Pancreas (tissue), 10 donors: ENCODE measurements at regions not wholly inside any gene's neighbourhood (a gene's known extent, or its start where the extent isn't known, plus 50 kb on each side); places are given as distances from the start of the nearest gene placed in this dataset.

Source experiments
- ATAC-seq, 4 donors: fragments of 200-7000 bp; cut with Tn5 transposase; one replicate each; pipeline versions ENCODE4 v1.8.0 to v1.9.1; 2020; ENCODE audit warnings: mild to moderate bottlenecking in 4 of 4, moderate library complexity in 4 of 4
- DNase-seq, 6 donors: peaks; one replicate each; pipeline ENCODE4 v3.0.0-alpha.2; 2020
- FAIRE-seq: peaks from 2 replicates; lab custom pipeline; 2012; peaks lifted over from hg19 to GRCh38; lab: Jason Lieb, UNC
- H3K27ac ChIP-seq, 4 donors: fragments of 200-600 bp; sonication (generic); 1 replicate in 3 of 4; 2 replicates in 1 of 4; pipeline versions ENCODE4 v1.5.0 to v1.8.0; 2020
- H3K27me3 ChIP-seq, 4 donors: fragments of 200-600 bp; one replicate each; pipeline ENCODE4 v1.8.0; 2021
- H3K36me3 ChIP-seq, 3 donors: fragments of 200-600 bp; sonication (generic) in 1 of 3; one replicate each; pipeline versions ENCODE4 v1.5.0 to v1.8.0; 2020 to 2021
- H3K4me1 ChIP-seq, 3 donors: fragments of 200-600 bp; one replicate each; pipeline ENCODE4 v1.8.0; 2021
- H3K4me3 ChIP-seq, 4 donors: fragments of 200-600 bp; sonication (generic) in 2 of 4; one replicate each; pipeline versions ENCODE4 v1.5.0 to v1.8.0; 2020 to 2021
- H3K9me3 ChIP-seq, 4 donors: fragments of 200-600 bp; one replicate each; pipeline ENCODE4 v1.8.0; 2021
- CTCF ChIP-seq, 4 donors: fragments of 200-600 bp; sonication (generic) in 3 of 4; IDR thresholded peaks; one replicate each; pipeline versions ENCODE4 v1.5.0 to v1.8.0; 2021; ENCODE audit warnings: antibody characterized with exemption in 4 of 4
- WGBS, 2 donors: extraction: QIAGEN DNeasy Blood & Tissue Kit; methylation state at CpG; one replicate each; pipeline ENCODE4 v1.1.7; 2013; 5-methylcytosine and 5-hydroxymethylcytosine counted together
- intact Hi-C, 3 donors: fragments of 100-400 bp; cut with DNase I; formaldehyde crosslinking; loops; one replicate each; pipeline versions ENCODE4 v1.11.1 to v1.14.2; 2022
- donor health status: healthy with polysubstance abuse.
- donor health status: DM: no; HTN: no; CAD: no; lungs with moderate emphysema.
- donor health status: DM: no; HTN: no; CAD: no.
- donor health status: control.
- donor health status: control.
- donor health status: Bipolar disorder and iron deficiency.
- donor health status: DM: yes; HTN: yes; CAD: no.
- donor health status: DM: no; HTN: no; CAD: no.
- donor health status: DM: no; HTN: no; CAD: no.
- donor health status: DM: yes; HTN: yes; CAD: no.

- intact Hi-C loops: no loop called here
- Histone ChIP-seq H3K27ac (no peak overlapping the region), H3K4me1 (no peaks in the 10 kb centered on the region), H3K4me3 (no peak overlapping the region), H3K9me3 (no peaks in the 10 kb centered on the region), H3K36me3 (no peaks in the 10 kb centered on the region), H3K27me3 (no peaks in the 10 kb centered on the region)
- ATAC-seq (no peak), FAIRE-seq (no peak), DNase-seq (no peak)
- TF ChIP-seq CTCF (IDR thresholded peaks at IDR 0.05): no peak
- WGBS, 2 donors: 43 to 57% methylated on average over 8 of the region's 8 CpGs
These were observed 115.9 kb upstream of the TEX13D start for GRCh38 chrX:124216396-124217115.

GRCh38 chrX:124217304-124218251 lies 114.9 kb upstream of the TEX13D start:
- H3K9me3 ChIP-seq: no peaks in the 10 kb centered on the region
- H3K4me3 ChIP-seq: no peak overlapping the region
- no peaks in the 10 kb centered on the region for H3K36me3 ChIP-seq
- FAIRE-seq: no peak
- no peak for DNase-seq
- TF ChIP-seq CTCF (IDR thresholded peaks at IDR 0.05): no peak
- intact Hi-C loops: no loop called here
- H3K27me3 ChIP-seq: no peaks in the 10 kb centered on the region
- no peaks in the 10 kb centered on the region for H3K4me1 ChIP-seq
- 60 to 63% methylated on average over 10 of the region's 10 CpGs for WGBS, 2 donors
- no peak for ATAC-seq
- no peak overlapping the region for H3K27ac ChIP-seq

- WGBS, 2 donors: 43 to 54% methylated on average over 7 of the region's 7 CpGs
- ATAC-seq (no peak), DNase-seq (no peak), FAIRE-seq (no peak)
- Histone ChIP-seq H3K9me3 (no peaks in the 10 kb centered on the region), H3K27me3 (no peaks in the 10 kb centered on the region), H3K36me3 (no peaks in the 10 kb centered on the region), H3K27ac (no peak overlapping the region), H3K4me1 (no peaks in the 10 kb centered on the region), H3K4me3 (no peak overlapping the region)
- TF ChIP-seq CTCF (IDR thresholded peaks at IDR 0.05): no peak
- intact Hi-C loops: no loop called here
These were observed 108.9 kb upstream of the TEX13D start for GRCh38 chrX:124223524-124223923.

- Histone ChIP-seq H3K36me3 (no peaks in the 10 kb centered on the region), H3K4me3 (no peak overlapping the region), H3K4me1 (no peaks in the 10 kb centered on the region), H3K9me3 (no peaks in the 10 kb centered on the region), H3K27ac (no peak overlapping the region), H3K27me3 (no peaks in the 10 kb centered on the region)
- no peak for TF ChIP-seq CTCF (IDR thresholded peaks at IDR 0.05)
- no peak for DNase-seq
- intact Hi-C loops: no loop called here
- 63 to 83% methylated on average over 4 of the region's 4 CpGs for WGBS, 2 donors
- no peak for ATAC-seq
- FAIRE-seq: no peak
These were observed 107.9 kb upstream of the TEX13D start for GRCh38 chrX:124224528-124224927.
